ENCODE measurements at regions not wholly inside any gene's neighbourhood (a gene's known extent, or its start where the extent isn't known, plus 50 kb on each side); places are given as distances from the start of the nearest gene placed in this dataset.

DNA sequence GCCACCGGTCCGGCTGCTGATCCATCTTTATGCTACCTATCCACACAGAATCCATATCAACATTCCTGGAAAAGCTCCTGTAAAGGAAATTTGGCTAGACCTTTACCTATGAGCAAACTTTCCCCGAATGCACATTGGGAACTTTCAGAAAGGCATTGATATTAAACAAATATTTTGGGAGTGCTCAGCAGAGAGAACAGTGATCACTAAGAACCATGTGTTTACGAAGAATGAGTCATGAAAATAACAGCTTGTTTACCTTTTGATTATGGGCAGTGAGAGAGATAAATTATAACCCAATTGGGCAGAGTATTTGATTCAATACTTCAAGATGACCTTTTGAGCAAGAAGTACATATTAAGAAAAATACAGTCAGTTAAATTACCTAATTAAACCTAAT is 189.7 kb upstream of the CDH2 start:
- TF ChIP-seq, protein P1, sequence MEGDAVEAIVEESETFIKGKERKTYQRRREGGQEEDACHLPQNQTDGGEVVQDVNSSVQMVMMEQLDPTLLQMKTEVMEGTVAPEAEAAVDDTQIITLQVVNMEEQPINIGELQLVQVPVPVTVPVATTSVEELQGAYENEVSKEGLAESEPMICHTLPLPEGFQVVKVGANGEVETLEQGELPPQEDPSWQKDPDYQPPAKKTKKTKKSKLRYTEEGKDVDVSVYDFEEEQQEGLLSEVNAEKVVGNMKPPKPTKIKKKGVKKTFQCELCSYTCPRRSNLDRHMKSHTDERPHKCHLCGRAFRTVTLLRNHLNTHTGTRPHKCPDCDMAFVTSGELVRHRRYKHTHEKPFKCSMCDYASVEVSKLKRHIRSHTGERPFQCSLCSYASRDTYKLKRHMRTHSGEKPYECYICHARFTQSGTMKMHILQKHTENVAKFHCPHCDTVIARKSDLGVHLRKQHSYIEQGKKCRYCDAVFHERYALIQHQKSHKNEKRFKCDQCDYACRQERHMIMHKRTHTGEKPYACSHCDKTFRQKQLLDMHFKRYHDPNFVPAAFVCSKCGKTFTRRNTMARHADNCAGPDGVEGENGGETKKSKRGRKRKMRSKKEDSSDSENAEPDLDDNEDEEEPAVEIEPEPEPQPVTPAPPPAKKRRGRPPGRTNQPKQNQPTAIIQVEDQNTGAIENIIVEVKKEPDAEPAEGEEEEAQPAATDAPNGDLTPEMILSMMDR (IDR thresholded peaks at IDR 0.05), result no peak
- TF ChIP-seq POLR2A (IDR thresholded peaks at IDR 0.05), result no peak
